GM12872 (cell line): ENCODE measurements at regions not wholly inside any gene's neighbourhood (a gene's known extent, or its start where the extent isn't known, plus 50 kb on each side); places are given as distances from the start of the nearest gene placed in this dataset.

Experiments used
- TF ChIP-seq, protein P1 (sequence below): IDR thresholded peaks from 3 replicates; pipeline ENCODE4 v1.5.1; 2011; ENCODE audit warnings: low read depth, mild to moderate bottlenecking, low read length, moderate library complexity; ENCODE audit not compliant: insufficient read depth

DNA sequence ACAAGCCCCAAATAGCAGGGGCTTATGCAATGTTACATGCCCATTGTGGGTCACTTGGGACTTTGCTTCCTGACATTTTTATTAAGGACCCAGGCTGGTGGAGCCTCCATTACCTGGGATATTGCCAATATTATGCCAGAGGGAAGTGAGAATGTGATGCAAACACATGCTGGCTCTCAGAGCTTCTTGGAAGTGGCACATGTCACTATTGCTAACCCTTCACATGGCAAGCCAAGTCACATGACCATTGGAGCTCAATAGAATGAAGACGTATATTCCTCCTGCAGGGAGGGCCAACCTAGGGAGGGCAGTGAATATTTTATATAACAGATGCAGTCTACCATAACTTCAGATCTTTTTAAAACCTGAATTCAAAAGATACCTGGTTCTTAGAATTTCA is 140.7 kb upstream of the ZFP64 start:
- TF ChIP-seq, protein P1, sequence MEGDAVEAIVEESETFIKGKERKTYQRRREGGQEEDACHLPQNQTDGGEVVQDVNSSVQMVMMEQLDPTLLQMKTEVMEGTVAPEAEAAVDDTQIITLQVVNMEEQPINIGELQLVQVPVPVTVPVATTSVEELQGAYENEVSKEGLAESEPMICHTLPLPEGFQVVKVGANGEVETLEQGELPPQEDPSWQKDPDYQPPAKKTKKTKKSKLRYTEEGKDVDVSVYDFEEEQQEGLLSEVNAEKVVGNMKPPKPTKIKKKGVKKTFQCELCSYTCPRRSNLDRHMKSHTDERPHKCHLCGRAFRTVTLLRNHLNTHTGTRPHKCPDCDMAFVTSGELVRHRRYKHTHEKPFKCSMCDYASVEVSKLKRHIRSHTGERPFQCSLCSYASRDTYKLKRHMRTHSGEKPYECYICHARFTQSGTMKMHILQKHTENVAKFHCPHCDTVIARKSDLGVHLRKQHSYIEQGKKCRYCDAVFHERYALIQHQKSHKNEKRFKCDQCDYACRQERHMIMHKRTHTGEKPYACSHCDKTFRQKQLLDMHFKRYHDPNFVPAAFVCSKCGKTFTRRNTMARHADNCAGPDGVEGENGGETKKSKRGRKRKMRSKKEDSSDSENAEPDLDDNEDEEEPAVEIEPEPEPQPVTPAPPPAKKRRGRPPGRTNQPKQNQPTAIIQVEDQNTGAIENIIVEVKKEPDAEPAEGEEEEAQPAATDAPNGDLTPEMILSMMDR, result no peak

DNA sequence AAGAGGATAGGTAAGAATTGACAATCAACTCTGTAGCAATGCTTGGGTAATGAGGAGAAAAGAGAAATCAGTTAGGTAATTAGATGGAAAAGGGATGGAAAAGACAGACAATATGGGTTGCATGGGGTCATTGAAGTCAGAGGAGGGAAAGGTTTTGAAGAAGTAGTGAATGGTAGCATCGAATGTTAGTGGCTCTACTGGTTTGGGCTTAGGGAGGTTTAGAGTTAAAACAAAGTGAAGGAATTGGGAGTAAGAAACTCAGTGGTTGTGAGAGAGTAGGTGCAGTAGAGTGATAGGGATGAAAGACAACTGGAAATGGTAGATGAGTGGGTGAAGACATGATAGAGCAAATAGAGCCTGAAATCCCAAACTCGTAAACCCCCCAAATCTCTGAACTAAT is 140.1 kb upstream of the ZFP64 start:
- TF ChIP-seq, protein P1, result no peak

DNA sequence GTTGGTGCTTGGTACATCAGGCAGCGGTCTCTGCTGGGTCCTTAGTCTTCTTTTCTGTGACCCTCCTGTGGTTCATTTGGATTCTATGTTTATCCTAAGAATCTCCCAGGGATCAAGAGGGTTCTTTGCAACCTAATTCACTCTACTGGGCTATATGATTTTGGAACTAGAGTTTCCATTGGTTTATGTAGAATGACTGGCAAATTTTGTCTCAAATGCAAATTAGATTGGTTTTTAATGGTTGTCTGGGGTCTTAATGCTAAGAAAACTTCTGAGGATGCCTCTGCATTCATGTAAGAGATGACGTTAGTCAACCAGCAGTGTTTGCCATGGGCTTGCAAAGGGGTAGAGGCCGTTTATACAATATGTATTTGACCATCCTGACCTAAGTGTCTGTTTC is 129.8 kb upstream of the ZFP64 start:
- TF ChIP-seq, protein P1, result no peak

DNA sequence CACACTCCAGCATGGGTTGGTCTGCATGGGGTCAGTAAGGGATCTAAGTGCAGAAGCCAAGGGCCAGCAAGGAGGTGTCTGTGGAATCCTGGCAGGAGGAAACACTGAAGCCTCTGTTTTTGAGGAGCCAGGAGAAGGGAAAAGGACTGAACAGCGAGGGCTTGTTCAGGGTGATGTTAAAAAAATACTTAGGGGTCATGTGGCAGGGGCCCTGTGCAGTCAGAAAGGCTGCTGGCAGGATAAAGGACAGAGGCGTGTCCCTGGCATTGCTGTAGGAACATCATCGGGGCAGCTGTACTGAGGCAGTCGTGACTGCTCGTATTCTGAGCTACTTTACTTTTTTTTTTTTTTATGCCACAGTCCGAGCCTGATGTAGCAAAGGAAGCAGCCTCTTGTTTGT is 127.1 kb upstream of the ZFP64 start:
- TF ChIP-seq, protein P1, result no peak

DNA sequence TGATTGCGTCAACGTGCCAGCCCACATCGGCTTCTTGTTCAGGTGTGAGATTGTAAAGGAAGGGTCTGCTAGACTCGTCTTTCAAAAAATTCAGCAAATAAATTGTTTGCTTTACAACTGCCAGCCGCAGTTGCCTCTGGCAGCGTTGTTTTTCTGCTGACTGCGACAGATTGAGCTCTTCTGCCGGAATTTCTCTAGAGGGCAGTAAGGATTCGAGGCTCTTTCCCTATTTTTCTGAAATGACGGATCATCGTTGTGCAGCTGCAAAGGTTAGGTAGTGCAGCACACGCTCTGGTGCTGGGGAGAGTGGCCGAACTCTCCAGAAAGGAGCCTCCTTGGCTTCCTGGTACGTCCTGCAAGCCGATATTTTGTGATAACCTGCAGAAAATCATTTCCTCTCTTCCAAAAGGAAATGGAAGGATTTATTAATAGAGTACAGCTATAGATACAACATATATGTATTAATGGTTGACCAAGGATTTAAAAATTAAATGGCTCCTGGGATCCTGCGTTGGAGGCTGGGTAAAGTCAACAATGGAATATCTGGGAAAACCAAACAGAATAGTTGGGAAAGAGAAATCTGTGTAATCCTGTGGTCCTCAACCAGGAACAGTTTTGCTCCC is 121.9 kb upstream of the ZFP64 start:
- TF ChIP-seq, protein P1, result no peak

DNA sequence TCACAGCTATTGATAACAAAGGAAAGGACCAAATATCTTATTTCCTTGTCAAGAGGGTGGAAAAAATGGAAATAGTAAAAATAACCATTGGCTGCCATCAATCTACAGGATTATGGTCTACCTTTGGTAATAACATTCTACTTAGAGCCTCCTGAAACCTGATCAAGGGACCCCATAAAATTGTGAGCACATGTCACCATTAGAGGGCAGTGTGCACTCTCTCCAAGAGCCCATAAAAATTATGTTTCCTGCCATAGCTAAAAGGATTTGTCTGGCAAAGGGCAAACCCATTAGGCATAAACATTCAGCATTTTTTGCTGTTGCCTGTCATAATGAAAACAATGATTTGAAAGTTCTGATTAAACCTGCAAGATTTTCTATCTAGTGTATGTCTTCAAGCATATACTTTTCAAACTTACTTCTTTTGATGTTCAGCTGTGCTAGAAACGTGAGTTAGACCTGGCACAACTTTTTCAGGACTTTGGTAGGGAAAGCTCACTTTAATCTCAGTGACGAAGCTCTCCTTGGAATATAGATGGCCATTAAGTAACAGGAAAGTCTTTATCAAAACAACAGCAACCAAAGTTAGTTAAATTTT is 120.7 kb upstream of the ZFP64 start:
- TF ChIP-seq, protein P1, result peak; percentile 70

DNA sequence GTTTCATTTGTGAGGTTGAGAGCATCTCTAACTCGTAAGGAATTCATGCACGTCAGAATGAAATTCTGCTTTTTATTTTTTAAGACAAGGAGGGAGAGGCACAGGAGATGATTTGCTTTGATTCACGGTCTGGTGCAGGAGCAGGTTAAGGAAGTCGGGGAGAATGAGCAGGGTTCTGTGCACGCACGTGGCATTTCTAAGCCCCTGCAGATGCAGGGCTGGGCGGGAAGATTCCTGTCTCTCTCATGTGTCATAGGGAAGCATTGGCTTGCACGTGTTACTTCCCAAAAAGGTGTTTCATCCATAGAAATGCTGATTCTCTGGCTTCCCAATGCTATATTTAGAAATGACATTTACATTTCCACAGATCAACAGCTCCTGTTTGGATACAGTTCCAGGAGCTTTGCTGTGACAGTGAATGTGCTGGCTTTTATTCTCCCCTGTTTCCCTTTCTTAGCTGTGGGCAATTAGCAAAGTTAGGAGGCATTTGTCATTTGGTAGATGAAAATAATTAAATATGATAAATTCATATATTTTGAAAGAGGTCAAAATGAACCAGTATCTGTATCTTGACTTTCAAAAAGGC is 119.7 kb upstream of the ZFP64 start:
- TF ChIP-seq, protein P1, result no peak
